HG02981 (cell line): ENCODE measurements at regions not wholly inside any gene's neighbourhood (a gene's known extent, or its start where the extent isn't known, plus 50 kb on each side); places are given as distances from the start of the nearest gene placed in this dataset.
"Not testable (repeated sequence)": the region's sequence is repeated elsewhere in the genome, so short reads cannot be mapped to it uniquely, and the experiment has no call there.

ENCODE experiments used
- ATAC-seq: cut with Tn5 transposase; IDR thresholded peaks from one replicate; pipeline ENCODE4 v1.9.1; 2021; ENCODE audit warnings: mild to moderate bottlenecking, moderate library complexity; ENCODE audit not compliant: unreplicated experiment

DNA sequence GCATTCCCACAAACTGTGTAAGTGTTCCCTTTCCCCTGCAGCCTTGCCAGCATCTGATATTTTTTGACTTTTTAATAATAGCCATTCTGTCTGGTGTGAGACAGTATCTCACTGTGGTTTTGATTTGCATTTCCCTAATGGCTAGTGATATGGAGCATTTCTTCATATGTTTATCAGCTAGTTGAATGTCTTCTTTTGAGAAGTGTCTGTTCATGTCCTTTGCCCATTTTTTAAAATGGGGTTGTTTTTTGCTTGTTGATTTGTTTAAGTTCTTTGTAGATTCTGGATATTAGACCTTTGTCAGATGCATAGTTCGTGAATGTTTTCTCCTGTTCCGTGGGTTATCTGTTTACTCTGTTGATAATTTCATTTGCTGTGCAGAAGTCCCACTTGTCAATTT is 492.8 kb downstream of the JRKL start:
- ATAC-seq: not testable (repeated sequence)

DNA sequence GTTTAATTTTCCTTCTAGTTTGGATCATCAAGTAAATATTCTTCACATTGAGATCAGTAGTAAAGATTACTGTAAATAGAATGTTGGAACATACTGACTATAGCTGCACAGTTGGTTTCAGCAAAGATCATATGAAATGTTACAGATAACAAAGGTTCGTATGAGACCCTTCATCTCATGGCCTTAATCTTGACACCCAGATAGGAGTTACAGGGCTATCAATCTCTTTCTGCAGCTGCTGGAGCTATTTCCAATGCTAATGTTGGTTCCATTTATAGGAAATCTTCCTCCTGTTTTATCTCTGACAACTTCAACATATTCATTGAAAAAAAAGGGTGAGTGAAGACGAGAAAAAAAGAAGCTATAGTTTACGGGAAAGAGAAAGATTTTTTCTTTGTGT is 495.6 kb downstream of the JRKL start:
- no peak for ATAC-seq

DNA sequence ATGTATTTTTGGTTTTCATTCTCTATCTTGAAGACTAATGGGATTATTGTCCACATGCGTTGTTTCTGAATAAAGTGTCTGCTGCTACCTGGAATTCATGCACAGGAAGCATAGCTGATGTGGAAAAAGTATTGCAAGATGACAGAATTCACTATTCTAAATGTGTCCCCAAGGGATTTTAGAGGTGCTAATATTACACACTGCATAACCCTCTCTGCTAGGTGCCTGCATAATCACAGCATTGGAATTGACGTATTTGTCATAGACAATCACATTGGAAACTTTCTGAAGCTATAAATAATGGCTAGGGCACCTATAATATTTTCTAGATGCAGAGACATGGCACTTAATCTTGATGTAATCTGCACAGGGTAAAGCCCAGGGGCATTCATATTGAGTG is 496.1 kb downstream of the JRKL start:
- ATAC-seq: no peak

DNA sequence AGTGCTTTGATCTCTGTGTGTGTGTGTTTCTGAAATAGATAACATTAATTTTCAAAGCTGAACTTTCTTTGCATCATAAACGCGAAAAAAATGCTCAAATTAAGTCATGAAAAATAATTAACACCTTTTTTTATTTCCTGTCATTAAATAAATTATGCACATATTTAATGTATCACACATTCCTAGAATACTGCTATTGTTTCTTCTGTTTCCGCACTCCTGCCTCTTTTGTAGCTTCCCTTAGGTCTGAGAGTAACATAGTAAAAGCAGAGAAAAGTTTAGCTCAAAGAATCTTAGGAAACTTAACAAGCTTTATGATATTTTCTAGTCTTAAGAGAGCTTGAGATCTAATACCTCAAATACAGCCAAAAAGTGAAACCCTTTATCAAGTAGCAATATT is 504.2 kb downstream of the JRKL start:
- ATAC-seq: no peak

DNA sequence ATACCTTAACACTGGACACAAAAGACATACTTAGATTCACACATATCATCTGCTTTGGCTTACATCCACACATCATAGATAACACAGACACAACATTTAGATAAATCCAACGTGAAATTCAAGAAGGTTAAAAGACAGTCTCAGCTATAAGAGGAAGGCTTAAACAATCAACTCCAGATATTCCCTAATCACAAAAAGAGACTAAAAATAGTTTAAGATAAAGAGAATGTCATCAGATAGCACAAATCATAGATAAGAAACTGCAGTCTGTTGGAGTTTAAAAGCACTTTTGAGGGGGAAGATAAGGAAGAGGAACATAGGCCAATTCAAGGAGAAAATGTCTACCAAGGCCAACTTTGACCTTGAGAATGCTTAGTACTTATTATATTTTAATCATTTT is 504.8 kb downstream of the JRKL start:
- no peak for ATAC-seq

DNA sequence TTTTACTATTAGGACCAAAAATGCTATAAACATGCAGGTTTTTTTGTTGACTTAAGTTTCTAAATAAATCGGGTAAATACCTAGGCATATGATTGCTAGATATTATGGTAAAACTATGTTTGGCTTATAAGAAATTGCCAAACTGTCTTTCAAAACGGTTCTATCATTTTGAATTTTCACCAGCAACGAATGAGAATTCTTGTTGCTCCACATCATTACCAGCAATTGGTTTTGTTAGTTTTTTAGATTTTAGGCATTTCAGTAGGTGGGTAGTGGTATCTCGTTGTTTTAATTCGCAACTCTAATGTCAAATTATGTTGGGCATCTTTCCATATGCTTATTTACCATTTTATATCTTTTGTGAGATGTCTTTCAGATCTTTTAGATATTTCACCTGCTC is 510.2 kb downstream of the JRKL start:
- no peak for ATAC-seq

DNA sequence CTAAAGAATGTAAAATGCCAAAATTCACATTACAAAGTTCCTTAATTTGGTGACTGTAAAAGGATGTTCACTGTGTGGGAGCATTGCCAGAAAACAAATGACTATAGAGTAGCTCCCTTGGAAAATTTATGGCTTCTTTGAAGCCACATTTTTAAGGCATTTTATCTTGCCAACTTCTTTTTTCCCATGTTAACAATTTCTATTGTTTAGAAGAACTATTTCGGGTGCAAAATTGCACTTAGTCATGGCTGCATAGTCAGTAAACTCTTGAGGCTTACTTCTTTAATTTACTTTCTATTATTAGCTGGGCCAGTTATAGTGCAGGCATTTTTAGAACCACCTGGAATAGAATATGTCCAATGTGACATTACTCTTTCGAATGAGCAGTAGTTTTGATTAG is 515.3 kb downstream of the JRKL start:
- no peak for ATAC-seq

DNA sequence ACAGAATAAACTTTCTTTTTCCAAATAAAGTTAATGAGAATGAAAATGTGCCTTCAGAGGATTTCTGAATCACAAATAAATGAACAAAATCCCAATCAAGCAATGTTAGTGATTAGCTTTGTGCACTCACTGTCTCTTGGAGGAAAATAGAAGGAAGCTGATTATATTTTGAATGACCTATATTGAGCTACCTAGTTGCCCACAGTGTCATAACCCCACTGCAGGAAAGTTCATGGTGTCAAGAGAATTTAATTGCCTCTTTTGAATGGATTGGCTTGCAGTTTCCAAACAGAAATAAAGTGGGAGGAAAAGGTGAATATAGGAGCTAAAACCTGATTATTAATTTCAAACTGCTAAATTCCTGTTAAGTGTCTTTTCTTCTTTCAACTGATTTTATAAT is 515.9 kb downstream of the JRKL start:
- ATAC-seq: no peak

DNA sequence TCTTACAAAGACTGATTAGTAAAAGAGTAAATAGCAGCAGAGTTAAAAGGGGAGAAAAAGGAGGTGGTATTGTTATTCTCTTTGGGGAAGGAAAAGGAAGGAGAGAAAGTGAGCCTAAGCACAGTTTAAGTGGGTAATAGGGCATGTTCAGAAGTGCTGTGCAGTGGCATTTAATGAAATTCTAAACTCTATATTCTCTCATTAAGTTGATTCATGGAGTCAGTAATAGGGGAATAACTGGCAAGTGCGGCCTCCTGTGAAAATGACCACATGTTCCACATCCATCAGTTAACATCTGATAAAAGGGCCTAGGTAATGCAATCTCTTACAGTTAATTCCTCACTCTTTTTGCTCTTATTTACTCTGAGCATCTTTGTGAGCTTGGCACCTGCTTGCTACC is 516.7 kb downstream of the JRKL start:
- no peak for ATAC-seq

DNA sequence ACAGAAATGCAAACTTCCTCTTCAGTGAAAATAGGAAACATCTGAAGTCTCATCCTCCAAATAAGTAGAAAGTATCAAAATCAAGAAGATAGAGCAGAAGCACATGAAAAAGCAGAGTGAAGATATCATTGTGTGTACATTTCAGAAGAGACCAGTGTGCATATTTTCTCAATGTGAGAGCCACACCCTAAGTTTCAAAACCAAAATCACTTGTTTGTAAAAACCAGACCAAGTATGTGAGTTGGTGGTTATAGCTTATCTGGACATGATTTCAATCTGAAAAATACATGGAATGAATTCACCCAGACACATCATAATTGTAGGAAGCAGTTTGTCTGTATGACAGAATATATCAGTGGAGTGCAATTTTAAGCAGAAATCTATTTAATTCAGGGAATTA is 536.0 kb downstream of the JRKL start:
- ATAC-seq: no peak

DNA sequence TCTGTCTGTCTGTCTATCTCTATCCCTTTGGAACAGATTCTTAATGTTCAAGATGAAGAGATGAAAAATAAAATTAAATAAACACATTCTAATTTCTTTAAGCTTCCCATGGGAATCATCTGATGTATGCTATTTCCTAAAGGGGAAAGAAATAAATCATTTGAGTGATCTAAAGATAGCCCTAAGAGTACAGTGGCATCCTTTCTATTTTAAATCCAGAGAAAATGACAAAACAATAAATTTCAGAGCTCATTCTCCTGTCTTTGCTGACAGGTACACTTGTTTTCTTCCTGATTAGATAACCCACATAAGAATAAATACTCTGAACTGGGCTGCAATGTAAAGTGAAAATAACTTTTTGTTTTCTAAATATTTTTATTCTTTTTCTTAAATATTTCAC is 550.4 kb downstream of the JRKL start:
- ATAC-seq: no peak

DNA sequence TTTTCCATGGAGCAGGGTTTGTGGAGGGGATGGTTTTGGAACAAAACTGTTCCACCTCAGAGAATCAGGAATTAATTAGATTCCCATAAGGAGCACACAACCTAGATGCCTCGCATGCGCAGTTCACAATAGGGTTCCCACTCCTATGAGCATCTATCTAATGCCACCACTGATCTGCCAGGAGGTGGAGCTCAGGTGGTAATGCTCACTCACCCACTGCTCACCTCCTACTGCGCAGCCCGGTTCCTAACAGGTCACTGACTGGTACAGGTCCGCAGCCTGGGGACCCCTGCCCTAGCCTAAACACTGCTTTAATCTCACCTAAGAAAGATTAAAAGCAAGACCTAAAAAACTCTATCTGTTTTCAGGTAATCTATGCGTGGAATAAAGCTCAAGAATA is 553.0 kb downstream of the JRKL start:
- no peak for ATAC-seq

DNA sequence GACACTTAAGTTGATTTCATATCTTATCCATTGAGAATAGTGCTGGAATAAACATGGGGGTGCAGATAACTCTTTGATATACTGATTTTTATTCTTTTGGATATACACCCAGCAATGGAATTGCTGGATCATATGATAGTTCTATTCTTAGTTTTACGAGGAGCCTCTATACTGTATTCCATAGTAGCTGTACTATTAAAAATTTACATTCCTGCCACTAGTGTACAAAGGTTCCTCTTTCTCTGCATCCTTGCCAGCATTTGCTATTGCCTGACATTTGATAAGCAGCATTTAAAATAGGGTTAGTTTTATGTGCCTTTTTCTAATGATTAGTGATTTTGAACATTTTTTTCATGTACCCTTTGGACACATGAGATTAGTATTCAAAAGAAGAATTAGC is 554.2 kb downstream of the JRKL start:
- ATAC-seq: no peak

DNA sequence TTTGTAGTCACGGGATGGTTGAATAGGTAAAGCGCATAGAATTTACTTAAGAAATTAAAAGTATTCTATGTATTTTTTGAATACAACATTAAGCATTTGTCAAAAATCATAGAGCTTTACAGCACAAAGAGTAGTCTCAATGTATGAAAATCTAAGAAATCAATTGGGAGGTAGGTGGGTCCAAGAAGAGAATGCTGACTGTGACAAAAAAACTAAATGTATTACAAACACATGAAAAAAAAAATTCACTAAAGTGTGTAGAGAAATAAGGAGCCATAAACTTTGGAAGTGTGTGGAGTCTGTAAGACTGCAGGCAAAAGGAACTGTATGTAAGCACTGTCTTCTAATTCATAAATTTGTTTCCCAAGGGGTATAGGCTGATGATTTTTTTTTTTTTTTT is 558.3 kb downstream of the JRKL start:
- ATAC-seq: no peak

DNA sequence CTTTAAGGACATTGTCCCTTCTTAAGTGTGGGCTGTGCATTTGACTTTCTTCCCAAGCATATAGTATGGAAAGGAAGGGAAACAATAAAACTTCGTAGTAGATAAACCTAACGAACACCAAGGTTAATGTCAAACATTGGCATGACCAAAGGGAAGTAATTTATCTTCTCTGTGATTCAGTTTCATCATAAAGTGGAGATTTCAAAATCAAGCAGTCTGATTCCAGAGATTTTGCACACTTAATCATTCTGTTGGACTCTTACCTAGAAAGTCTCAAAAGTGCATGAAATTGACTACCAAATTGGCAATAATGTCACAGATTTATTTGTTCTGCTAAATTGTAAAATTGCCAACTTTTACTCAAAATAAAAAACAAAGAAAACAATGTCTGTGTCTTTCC is 559.7 kb downstream of the JRKL start:
- no peak for ATAC-seq

DNA sequence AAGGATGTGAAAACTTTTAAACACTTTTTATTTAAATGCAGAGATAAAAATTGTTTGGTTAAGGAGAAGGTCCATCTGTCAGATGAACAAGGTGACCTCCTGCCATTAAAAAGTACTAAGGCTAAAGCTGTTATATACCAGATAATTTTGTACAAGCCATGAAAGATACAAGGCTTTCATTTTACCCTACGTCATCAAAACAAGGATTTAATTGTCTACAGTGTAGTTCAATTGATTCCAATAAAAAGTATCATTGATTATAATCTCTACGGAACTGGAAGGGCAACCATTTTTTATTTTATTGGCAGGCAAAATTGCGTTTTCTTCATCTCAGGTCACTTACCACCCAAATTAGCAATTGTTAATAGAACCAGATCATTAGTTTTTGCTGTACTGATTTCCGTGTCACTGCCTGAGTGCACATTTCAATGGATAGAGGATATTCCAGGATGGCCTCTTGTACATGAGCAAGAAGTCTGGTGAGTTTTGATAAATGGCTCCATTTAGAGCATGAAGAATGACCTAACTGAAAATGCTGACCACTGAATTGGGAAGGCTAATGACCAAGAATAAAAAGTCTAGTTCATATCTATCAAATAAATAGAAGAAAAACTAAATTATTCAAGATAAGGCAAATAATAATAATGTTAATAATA is 564.9 kb downstream of the JRKL start:
- ATAC-seq: no peak

DNA sequence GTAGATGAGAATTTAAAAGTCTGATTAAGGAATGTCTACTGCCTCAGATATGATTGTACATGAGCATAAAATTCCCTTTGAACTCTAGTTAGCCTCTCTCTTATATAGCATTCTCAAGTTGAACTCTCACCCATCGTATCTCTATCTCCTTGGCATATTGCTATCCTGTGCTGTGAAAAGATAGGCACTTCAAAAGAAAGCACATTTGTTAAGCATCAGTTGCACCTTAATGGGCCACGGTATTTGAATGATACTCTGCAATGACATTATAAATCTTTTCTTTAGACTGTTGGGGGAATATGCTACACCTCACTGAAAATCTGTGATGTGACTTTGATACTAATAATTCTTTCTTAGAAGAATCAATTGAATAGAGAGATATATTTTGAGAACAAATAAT is 570.7 kb downstream of the JRKL start:
- ATAC-seq: no peak

DNA sequence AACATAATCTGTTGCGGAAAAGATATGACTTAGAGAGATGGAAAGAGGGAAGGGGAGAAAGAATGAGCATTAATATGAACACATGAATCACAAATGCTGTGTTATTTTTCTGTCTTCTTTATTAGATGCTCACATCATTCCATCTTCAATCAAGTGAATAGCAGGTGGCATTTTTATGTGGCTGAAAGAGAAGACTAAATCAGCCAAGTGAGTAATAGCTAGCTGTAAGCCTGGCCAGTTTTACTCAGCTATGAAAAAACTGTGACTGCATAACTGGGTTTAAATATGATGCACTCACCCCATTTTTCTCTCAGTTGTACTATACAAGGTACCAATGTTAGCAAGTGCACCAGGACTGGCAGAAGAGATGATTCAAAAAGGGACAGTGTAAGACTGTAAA is 571.1 kb downstream of the JRKL start:
- ATAC-seq: no peak

DNA sequence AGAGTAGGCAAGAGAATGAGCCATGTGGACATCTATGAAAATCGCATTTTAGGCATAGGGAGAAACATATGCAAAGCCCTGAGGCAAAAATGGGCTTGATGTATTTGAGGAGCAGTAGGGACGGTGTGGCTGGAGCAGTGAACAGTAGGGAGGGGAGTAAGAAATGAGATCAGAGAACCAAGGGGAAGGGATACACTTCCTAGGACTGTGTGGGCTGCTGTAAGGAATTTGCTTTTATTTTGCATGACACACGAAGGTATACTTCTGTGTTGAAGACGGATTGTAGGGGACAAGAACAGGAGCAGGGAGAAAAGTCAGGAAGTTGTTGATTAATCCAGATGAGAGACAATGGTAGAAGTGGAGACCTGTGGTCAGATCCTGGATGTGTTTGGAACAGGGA is 572.1 kb downstream of the JRKL start:
- ATAC-seq: no peak

DNA sequence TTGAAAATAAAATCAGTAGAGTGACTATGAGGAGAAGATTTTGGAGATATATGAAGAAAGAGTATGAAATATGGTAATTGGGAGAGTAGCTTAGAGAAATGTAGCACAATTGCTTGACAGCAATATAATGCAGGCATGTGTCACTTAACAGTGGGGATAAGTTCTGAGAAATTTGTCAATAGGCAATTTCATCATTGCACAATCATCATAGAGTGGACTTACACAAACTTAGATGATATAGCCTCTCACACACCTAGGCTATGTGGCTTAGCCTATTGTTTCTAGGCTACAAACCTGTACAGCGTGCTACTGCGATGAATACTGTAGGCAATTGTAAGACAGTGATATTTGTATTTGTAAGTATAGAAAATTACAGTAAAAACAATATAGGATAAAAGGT is 573.6 kb downstream of the JRKL start:
- no peak for ATAC-seq

DNA sequence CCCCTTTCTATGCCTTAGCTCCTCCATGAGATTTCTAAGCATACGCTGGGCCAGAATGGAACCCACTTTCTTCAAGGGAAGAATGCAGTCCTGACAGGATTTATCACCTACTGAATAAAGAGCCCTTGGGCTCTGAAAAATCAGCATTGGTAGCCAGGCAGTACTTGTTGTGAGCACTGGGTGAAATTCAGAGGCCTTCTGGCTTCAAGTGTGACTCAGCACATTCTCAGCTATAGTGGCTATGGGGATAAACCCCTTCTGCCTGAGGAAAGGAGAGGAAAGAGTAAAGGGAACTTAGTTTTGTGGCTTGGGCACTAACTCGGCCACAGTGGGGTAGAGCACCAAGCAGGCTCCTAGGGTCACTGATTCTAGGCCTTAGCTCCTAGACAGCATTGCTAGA is 574.8 kb downstream of the JRKL start:
- ATAC-seq: no peak

DNA sequence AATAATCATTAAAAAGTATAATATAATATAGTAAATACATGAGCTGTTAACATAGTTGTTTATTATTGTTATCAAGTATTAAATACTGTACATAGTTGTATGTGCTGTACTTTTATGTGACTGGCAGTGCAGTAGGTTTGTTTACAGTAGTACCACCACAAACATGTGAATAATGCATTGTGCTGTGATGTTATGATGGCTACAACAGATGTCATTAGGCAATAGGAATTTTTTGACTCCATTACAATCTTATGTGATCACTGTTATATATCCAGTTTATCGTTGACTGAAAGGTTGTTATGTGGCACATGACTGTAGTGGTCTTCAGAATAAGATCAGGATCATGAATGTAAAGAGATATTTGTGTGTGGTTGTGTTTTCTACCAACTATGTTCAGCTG is 577.8 kb downstream of the JRKL start:
- no peak for ATAC-seq

DNA sequence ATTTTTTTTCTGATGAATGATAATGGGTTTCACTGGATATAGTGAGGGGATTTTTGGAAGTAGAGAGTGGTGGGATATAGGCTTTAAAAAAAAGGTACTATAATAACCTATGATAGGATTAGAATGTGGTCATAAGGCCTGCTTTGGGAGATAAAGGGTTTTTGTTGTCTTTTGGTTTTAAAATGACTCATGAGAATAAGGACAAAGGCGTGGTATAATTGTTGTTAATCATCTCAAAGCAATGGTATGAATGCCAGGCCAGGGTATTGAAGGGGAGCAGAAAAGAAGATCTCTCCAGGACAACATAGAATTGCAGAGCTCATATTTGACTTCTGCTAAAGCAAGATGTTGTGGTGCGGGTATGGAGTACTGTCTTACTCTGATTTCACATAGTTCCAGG is 579.4 kb downstream of the JRKL start:
- no peak for ATAC-seq

DNA sequence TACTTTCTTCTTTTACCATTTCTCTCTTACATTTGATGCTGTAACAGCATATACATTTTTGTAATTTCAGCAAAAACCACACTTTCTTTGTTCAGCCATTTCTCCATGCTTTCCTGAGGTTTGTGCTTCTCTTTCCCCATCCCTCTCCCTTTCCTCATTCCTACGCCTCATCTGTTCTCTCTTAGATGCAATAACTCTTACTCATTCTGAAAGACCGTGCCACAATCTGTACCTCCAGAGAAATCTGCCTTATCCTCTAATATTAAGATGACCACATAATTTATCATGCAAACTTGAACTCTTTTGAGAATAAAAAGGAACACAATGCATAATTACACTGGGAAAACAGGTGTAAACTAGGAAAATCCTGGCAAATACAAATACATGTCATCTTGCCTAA is 588.9 kb downstream of the JRKL start:
- no peak for ATAC-seq
